Fibroblast of villous mesenchyme (primary cell): ENCODE measurements at regions not wholly inside any gene's neighbourhood (a gene's known extent, or its start where the extent isn't known, plus 50 kb on each side); places are given as distances from the start of the nearest gene placed in this dataset.

Source experiments
- DNase-seq: peaks from one replicate; pipeline ENCODE4 v3.0.0-alpha.2; 2010; ENCODE audit warnings: low read depth
- H3K4me3 ChIP-seq: 2 replicates; pipeline ENCODE4 v1.5.1; 2011; ENCODE audit warnings: low read depth, mild to moderate bottlenecking, low read length
- CTCF ChIP-seq: IDR thresholded peaks from 2 replicates; pipeline ENCODE4 v1.5.1; 2012; ENCODE audit warnings: low read depth, mild to moderate bottlenecking, low read length; ENCODE audit not compliant: insufficient read depth

- no peak overlapping the region for H3K4me3 ChIP-seq
- TF ChIP-seq CTCF, result no peak
- no peak for DNase-seq
Measured at GRCh38 chr6:21393441-21394165, 199.9 kb upstream of the SOX4 start.

GRCh38 chr6:21395121-21395520 is 198.4 kb upstream of the SOX4 start:
- TF ChIP-seq CTCF, result no peak
- no peak overlapping the region for H3K4me3 ChIP-seq
- DNase-seq, result peak; percentile 27

GRCh38 chr6:21396313-21396712 is 197.2 kb upstream of the SOX4 start:
- H3K4me3 ChIP-seq, result no peak overlapping the region
- no peak for TF ChIP-seq CTCF
- peak; percentile 27 for DNase-seq

- TF ChIP-seq CTCF, result no peak
- no peak overlapping the region for H3K4me3 ChIP-seq
- DNase-seq, result no peak
Measured at GRCh38 chr6:21398741-21399325, 194.7 kb upstream of the SOX4 start.

GRCh38 chr6:21402368-21402767 is 191.2 kb upstream of the SOX4 start:
- no peak overlapping the region for H3K4me3 ChIP-seq
- peak; percentile 80 for DNase-seq
- no peak for TF ChIP-seq CTCF

- no peak for TF ChIP-seq CTCF
- no peak overlapping the region for H3K4me3 ChIP-seq
- DNase-seq, result no peak
Measured at GRCh38 chr6:21404577-21404976, 189.0 kb upstream of the SOX4 start.
